Activated B cell treated with CpG ODN at 0.5 μM for 24 hours (primary cell): ENCODE measurements at regions not wholly inside any gene's neighbourhood (a gene's known extent, or its start where the extent isn't known, plus 50 kb on each side); places are given as distances from the start of the nearest gene placed in this dataset.
A peak's percentile ranks its signal among the peaks of the same experiment; 100 is the strongest.

ENCODE experiments used
- ATAC-seq: fragments of 200-7000 bp; cut with Tn5 transposase; one replicate; pipeline ENCODE4 v1.10.0; 2021; ENCODE audit warnings: low read depth, mild to moderate bottlenecking, moderate library complexity
- CTCF ChIA-PET: fragments of 350-600 bp; sonication (Branson Sonifier 250); formaldehyde crosslinking; loops from one replicate; lab custom pipeline; 2021; ENCODE audit warnings: antibody characterized with exemption; lab: Charles Lee
- POLR2A ChIA-PET: fragments of 350-600 bp; sonication (Branson Sonifier 250); formaldehyde crosslinking; loops from one replicate; lab custom pipeline; 2021; ENCODE audit warnings: antibody characterized with exemption; lab: Charles Lee
- DNase-seq: peaks from one replicate; pipeline ENCODE4 v3.0.0; 2022
- H3K27ac Mint-ChIP-seq: one replicate; pipeline ENCODE4 v1.8.0; 2020; ENCODE audit warnings: mixed read lengths
- H3K27me3 Mint-ChIP-seq: one replicate; pipeline ENCODE4 v1.8.0; 2021; ENCODE audit warnings: mixed read lengths
- H3K36me3 Mint-ChIP-seq: one replicate; pipeline ENCODE4 v1.8.0; 2021; ENCODE audit warnings: low read depth, mixed read lengths
- H3K4me1 Mint-ChIP-seq: one replicate; pipeline ENCODE4 v1.8.0; 2021; ENCODE audit warnings: mixed read lengths
- H3K4me3 Mint-ChIP-seq: one replicate; pipeline ENCODE4 v1.8.0; 2020; ENCODE audit warnings: mild to moderate bottlenecking, mixed read lengths
- H3K9me3 Mint-ChIP-seq: one replicate; pipeline ENCODE4 v1.8.0; 2020; ENCODE audit warnings: mixed read lengths
- intact Hi-C: fragments of 100-400 bp; cut with micrococcal nuclease; formaldehyde crosslinking; loops from one replicate; pipeline ENCODE4 v1.15.1; 2024
- TF ChIP-seq, protein P1 (sequence below): fragments of 200-600 bp; IDR thresholded peaks from one replicate; pipeline ENCODE4 v1.8.0; 2022; ENCODE audit warnings: antibody characterized with exemption, mild to moderate bottlenecking

GRCh38 chr9:673264-673965 is 168.1 kb upstream of the DMRT1 start:
- Mint-ChIP-seq H3K27ac (no peak overlapping the region), H3K4me3 (no peak overlapping the region), H3K9me3 (peaks cover 11% of the 10 kb centered on the region), H3K27me3 (peaks cover 2% of the 10 kb centered on the region), H3K4me1 (peaks cover 10% of the 10 kb centered on the region), H3K36me3 (peaks cover 4% of the 10 kb centered on the region)
- no peak for DNase-seq
- TF ChIP-seq, protein P1, sequence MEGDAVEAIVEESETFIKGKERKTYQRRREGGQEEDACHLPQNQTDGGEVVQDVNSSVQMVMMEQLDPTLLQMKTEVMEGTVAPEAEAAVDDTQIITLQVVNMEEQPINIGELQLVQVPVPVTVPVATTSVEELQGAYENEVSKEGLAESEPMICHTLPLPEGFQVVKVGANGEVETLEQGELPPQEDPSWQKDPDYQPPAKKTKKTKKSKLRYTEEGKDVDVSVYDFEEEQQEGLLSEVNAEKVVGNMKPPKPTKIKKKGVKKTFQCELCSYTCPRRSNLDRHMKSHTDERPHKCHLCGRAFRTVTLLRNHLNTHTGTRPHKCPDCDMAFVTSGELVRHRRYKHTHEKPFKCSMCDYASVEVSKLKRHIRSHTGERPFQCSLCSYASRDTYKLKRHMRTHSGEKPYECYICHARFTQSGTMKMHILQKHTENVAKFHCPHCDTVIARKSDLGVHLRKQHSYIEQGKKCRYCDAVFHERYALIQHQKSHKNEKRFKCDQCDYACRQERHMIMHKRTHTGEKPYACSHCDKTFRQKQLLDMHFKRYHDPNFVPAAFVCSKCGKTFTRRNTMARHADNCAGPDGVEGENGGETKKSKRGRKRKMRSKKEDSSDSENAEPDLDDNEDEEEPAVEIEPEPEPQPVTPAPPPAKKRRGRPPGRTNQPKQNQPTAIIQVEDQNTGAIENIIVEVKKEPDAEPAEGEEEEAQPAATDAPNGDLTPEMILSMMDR = no peak
- CTCF ChIA-PET = no interaction called here
- ATAC-seq = no peak
- POLR2A ChIA-PET = no interaction called here
- intact Hi-C loops = no loop called here

DNA sequence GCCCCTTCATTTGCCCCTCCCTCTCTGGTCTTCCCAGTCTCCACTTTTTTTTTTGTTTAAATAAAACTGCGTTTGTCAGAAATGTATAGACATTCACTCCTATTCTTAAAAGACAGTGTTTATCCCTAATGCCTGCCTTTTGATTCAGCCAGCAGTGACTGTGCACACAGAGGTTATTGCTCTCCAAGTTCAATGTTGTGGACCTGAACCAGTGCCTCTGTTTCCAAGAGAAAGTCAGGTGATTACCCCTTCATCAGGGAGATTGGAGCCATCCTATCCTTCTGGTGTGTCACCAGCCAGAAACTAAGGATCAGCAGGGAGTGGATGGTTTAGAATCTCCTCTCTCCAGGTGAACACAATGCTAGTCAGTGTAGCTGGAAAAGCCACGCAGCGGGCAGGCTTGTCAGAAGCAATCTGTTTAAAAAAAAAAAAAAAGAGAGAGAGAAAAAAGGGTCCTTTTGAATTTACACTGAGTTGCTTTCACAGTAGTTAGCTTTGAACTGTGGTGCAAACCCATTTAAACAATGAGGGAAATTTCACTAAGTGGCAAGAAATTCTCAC is 167.5 kb upstream of the DMRT1 start:
- peaks cover 1% of the 10 kb centered on the region for H3K36me3 Mint-ChIP-seq
- DNase-seq (no peak), ATAC-seq (no peak)
- ChIA-PET POLR2A (no interaction called here), CTCF (interaction anchor here (0.7 kb wide), 1 partner anchor 225 kb away, joined by 3 read pairs; no protein-coding TSS in a partner anchor)
- H3K27ac Mint-ChIP-seq = no peak overlapping the region
- H3K27me3 Mint-ChIP-seq = peaks cover under 1% of the 10 kb centered on the region
- peaks cover 10% of the 10 kb centered on the region for H3K9me3 Mint-ChIP-seq
- peaks cover 10% of the 10 kb centered on the region for H3K4me1 Mint-ChIP-seq
- TF ChIP-seq, protein P1 = no peak
- H3K4me3 Mint-ChIP-seq = no peak overlapping the region
- intact Hi-C loops = no loop called here

DNA sequence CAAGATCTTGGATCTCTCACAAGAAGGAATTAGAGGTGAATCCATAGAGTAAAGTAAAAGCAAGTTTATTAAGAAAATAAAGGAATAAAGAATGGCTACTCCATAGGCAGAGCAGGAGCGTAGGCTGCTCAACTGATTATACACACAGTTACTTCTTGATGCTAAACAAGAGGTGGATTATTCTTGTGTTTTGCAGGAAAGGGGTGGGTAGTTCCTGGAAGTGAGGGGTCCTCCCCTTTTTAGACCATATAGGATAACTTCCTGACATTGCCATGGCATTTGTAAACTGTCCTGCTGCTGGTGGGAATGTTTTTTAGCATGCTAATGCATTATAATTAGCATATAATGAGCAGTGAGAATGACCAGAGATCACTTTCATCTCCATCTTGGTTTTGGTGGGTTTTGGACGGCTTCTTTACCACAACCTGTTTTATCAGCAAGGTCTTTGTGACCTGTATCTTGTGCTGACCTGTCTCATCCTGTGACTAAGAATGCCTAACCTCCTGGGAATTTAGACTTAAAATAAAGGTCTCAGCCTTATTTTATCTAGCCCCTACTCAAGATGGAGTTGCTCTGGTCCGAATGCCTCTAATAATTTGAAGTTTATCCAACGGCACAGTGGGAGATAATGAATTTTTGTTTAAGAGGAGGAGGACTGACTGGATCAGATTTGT is 165.7 kb upstream of the DMRT1 start:
- ATAC-seq (no peak), DNase-seq (no peak)
- TF ChIP-seq, protein P1 = no peak
- no peak overlapping the region for H3K4me3 Mint-ChIP-seq
- intact Hi-C loops = no loop called here
- H3K27ac Mint-ChIP-seq = no peak overlapping the region
- no peaks in the 10 kb centered on the region for H3K27me3 Mint-ChIP-seq
- no peaks in the 10 kb centered on the region for H3K9me3 Mint-ChIP-seq
- H3K4me1 Mint-ChIP-seq = peaks cover 10% of the 10 kb centered on the region
- ChIA-PET POLR2A (no interaction called here), CTCF (no interaction called here)
- no peaks in the 10 kb centered on the region for H3K36me3 Mint-ChIP-seq

- Mint-ChIP-seq H3K4me1 (peaks cover 10% of the 10 kb centered on the region), H3K27me3 (no peaks in the 10 kb centered on the region), H3K27ac (no peak overlapping the region), H3K36me3 (no peaks in the 10 kb centered on the region), H3K9me3 (no peaks in the 10 kb centered on the region), H3K4me3 (peak overlapping the region; percentile 74)
- CTCF ChIA-PET = no interaction called here
- ATAC-seq (no peak), DNase-seq (no peak)
- POLR2A ChIA-PET = no interaction called here
- TF ChIP-seq, protein P1 = no peak
- intact Hi-C loops = no loop called here
These were observed 164.6 kb upstream of the DMRT1 start for GRCh38 chr9:676780-677438.
